Panc1 (cell line): ENCODE measurements at regions not wholly inside any gene's neighbourhood (a gene's known extent, or its start where the extent isn't known, plus 50 kb on each side); places are given as distances from the start of the nearest gene placed in this dataset.

ENCODE experiments used
- ATAC-seq: fragments of 200-7000 bp; cut with Tn5 transposase; 2 replicates; pipeline ENCODE4 v1.9.1; 2020; ENCODE audit warnings: mild to moderate bottlenecking, moderate library complexity
- BruUV-seq: library from RNA; stranded (reverse); fragments of 400-500 nt; replicated peaks from 2 replicates; lab custom pipeline; 2021; lab: Mats Ljungman, UMichigan
- CTCF ChIA-PET: fragments of 300-600 bp; sonication (Branson Sonifier 250); formaldehyde crosslinking; loops from one replicate; lab custom pipeline; 2022; ENCODE audit warnings: antibody characterized with exemption; lab: Charles Lee
- POLR2A ChIA-PET: fragments of 300-600 bp; sonication (Branson Sonifier 250); formaldehyde crosslinking; loops from one replicate; lab custom pipeline; 2022; ENCODE audit warnings: antibody characterized with exemption; lab: Charles Lee
- DNase-seq: peaks from one replicate; pipeline ENCODE4 v3.0.0-alpha.2; 2010; ENCODE audit warnings: low read depth, low spot score
- H3K27ac ChIP-seq: 2 replicates; pipeline ENCODE4 v1.5.1; 2011; ENCODE audit warnings: mild to moderate bottlenecking, low read length, inconsistent platforms
- H3K27me3 ChIP-seq: fragments of 200-500 bp; sonication (Bioruptor generic); 2 replicates; pipeline ENCODE4 v1.6.0; 2014; ENCODE audit warnings: low read length, inconsistent platforms; ENCODE audit not compliant: control insufficient read depth, insufficient read depth
- H3K36me3 ChIP-seq: fragments of 200-500 bp; sonication (Bioruptor generic); 2 replicates; pipeline ENCODE4 v1.5.1; 2014; ENCODE audit warnings: inconsistent platforms, mild to moderate bottlenecking, low read length, moderate library complexity; ENCODE audit not compliant: control insufficient read depth, insufficient read depth
- H3K4me1 ChIP-seq: 2 replicates; pipeline ENCODE4 v1.5.1; 2011; ENCODE audit warnings: inconsistent platforms, mild to moderate bottlenecking, low read length, moderate library complexity; ENCODE audit not compliant: control insufficient read depth, insufficient read depth
- H3K4me3 ChIP-seq, 2 experiments: 2 replicates each; pipeline ENCODE4 v1.5.1; 2011 to 2012; ENCODE audit warnings: low read depth in 2 of 2, low read length in 2 of 2, mild to moderate bottlenecking in 2 of 2, inconsistent platforms in 1 of 2, moderate library complexity in 1 of 2
- H3K9me3 ChIP-seq: fragments of 200-500 bp; sonication (Bioruptor generic); 2 replicates; pipeline ENCODE4 v1.5.1; 2014; ENCODE audit warnings: low read depth, mild to moderate bottlenecking, inconsistent platforms, low read length, moderate library complexity; ENCODE audit not compliant: control insufficient read depth, insufficient read depth
- POLR2AphosphoS5 ChIP-seq: IDR thresholded peaks from 2 replicates; pipeline ENCODE4 v1.6.1; 2012; ENCODE audit warnings: mild to moderate bottlenecking, low read depth, low read length, moderate library complexity
- SIN3A ChIP-seq: IDR thresholded peaks from 2 replicates; pipeline ENCODE4 v1.6.1; 2012; ENCODE audit warnings: low read depth, mild to moderate bottlenecking, low read length, moderate library complexity, borderline replicate concordance; ENCODE audit not compliant: insufficient read depth
- TCF7L2 ChIP-seq: IDR thresholded peaks from 2 replicates; pipeline ENCODE4 v1.6.1; 2011; ENCODE audit warnings: mild to moderate bottlenecking, low read depth, low read length, inconsistent platforms
- in situ Hi-C: cut with HindIII; loops from 2 replicates; pipeline ENCODE4 v1.10.0; 2016; ENCODE audit warnings: low sequenced_read_pairs, low pct_unique_long_range_greater_than_20kb
- intact Hi-C: fragments of 100-400 bp; cut with micrococcal nuclease; formaldehyde crosslinking; loops from one replicate; pipeline ENCODE4 v1.10.0; 2022; ENCODE audit not compliant: unreplicated experiment
- TF ChIP-seq, protein P1 (sequence below): fragments of 450-650 bp; IDR thresholded peaks from 2 replicates; pipeline ENCODE4 v1.5.1; 2017; ENCODE audit warnings: mild to moderate bottlenecking
- TF ChIP-seq, protein P2 (sequence below), 2 experiments: IDR thresholded peaks; 2 replicates each; pipeline ENCODE4 v1.6.1; 2011 to 2012; ENCODE audit warnings: low read depth in 2 of 2, control low read depth in 1 of 2, low read length in 1 of 2, mild to moderate bottlenecking in 1 of 2, moderate library complexity in 1 of 2; ENCODE audit not compliant: insufficient read depth in 1 of 2

- ChIA-PET CTCF (no interaction called here), POLR2A (no interaction called here)
- TF ChIP-seq TCF7L2 (no peak), POLR2AphosphoS5 (no peak), SIN3A (no peak)
- TF ChIP-seq, protein P1, sequence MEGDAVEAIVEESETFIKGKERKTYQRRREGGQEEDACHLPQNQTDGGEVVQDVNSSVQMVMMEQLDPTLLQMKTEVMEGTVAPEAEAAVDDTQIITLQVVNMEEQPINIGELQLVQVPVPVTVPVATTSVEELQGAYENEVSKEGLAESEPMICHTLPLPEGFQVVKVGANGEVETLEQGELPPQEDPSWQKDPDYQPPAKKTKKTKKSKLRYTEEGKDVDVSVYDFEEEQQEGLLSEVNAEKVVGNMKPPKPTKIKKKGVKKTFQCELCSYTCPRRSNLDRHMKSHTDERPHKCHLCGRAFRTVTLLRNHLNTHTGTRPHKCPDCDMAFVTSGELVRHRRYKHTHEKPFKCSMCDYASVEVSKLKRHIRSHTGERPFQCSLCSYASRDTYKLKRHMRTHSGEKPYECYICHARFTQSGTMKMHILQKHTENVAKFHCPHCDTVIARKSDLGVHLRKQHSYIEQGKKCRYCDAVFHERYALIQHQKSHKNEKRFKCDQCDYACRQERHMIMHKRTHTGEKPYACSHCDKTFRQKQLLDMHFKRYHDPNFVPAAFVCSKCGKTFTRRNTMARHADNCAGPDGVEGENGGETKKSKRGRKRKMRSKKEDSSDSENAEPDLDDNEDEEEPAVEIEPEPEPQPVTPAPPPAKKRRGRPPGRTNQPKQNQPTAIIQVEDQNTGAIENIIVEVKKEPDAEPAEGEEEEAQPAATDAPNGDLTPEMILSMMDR = no peak
- TF ChIP-seq, protein P2, sequence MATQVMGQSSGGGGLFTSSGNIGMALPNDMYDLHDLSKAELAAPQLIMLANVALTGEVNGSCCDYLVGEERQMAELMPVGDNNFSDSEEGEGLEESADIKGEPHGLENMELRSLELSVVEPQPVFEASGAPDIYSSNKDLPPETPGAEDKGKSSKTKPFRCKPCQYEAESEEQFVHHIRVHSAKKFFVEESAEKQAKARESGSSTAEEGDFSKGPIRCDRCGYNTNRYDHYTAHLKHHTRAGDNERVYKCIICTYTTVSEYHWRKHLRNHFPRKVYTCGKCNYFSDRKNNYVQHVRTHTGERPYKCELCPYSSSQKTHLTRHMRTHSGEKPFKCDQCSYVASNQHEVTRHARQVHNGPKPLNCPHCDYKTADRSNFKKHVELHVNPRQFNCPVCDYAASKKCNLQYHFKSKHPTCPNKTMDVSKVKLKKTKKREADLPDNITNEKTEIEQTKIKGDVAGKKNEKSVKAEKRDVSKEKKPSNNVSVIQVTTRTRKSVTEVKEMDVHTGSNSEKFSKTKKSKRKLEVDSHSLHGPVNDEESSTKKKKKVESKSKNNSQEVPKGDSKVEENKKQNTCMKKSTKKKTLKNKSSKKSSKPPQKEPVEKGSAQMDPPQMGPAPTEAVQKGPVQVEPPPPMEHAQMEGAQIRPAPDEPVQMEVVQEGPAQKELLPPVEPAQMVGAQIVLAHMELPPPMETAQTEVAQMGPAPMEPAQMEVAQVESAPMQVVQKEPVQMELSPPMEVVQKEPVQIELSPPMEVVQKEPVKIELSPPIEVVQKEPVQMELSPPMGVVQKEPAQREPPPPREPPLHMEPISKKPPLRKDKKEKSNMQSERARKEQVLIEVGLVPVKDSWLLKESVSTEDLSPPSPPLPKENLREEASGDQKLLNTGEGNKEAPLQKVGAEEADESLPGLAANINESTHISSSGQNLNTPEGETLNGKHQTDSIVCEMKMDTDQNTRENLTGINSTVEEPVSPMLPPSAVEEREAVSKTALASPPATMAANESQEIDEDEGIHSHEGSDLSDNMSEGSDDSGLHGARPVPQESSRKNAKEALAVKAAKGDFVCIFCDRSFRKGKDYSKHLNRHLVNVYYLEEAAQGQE (IDR thresholded peaks at IDR 0.05; ENCODE audit: insufficient read depth in 1 of 2, low read depth in 2 of 2, low read length in 1 of 2) = no peak
- intact Hi-C loops (no loop called here), in situ Hi-C loops (no loop called here)
- BruUV-seq = no TSS peak
- Histone ChIP-seq H3K4me1 (no peaks in the 10 kb centered on the region), H3K27me3 (no peaks in the 10 kb centered on the region), H3K9me3 (no peaks in the 10 kb centered on the region), H3K36me3 (no peaks in the 10 kb centered on the region), H3K27ac (no peak overlapping the region), H3K4me3 (no peak overlapping the region)
- ATAC-seq (no peak), DNase-seq (no peak)
Measured at GRCh38 chr2:133957724-133958480, 296.0 kb upstream of the MGAT5 start.

GRCh38 chr2:133959066-133959465 lies 294.8 kb upstream of the MGAT5 start:
- Histone ChIP-seq H3K27me3 (no peaks in the 10 kb centered on the region; the same call in 1 of the 2 replicates), H3K27ac (no peak overlapping the region), H3K4me3 (no peak overlapping the region), H3K9me3 (no peaks in the 10 kb centered on the region), H3K4me1 (no peaks in the 10 kb centered on the region), H3K36me3 (no peaks in the 10 kb centered on the region)
- no TSS peak for BruUV-seq
- ATAC-seq (no peak), DNase-seq (no peak)
- TF ChIP-seq TCF7L2 = no peak
- no peak for TF ChIP-seq SIN3A
- TF ChIP-seq, protein P1 = no peak
- POLR2A ChIA-PET = no interaction called here
- intact Hi-C loops (no loop called here), in situ Hi-C loops (no loop called here)
- CTCF ChIA-PET = no interaction called here
